HG03442 (cell line): ENCODE measurements at regions not wholly inside any gene's neighbourhood (a gene's known extent, or its start where the extent isn't known, plus 50 kb on each side); places are given as distances from the start of the nearest gene placed in this dataset.

Source experiments
- ATAC-seq: cut with Tn5 transposase; IDR thresholded peaks from one replicate; pipeline ENCODE4 v1.9.1; 2021; ENCODE audit warnings: mild to moderate bottlenecking, moderate library complexity; ENCODE audit not compliant: unreplicated experiment

DNA sequence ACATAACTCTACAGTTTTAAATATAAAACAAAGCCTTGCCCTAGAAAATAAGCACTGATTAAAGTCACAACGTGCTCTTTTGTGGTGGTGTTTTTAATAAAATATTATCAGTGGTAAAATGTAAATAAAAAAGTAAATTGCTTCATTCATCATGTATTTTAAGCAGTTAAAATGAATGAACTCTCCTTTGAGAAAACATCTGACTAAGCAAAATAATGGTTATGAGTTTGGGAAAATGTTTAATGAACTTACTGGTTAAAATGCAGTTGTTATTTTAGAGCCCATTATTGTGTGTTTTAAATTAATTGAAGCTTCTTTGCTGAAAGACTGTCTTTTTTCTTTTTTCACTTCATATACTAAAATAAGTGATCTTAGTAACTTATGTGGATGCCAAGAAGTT is 1007.5 kb upstream of the ARRDC3 start:
- no peak for ATAC-seq

DNA sequence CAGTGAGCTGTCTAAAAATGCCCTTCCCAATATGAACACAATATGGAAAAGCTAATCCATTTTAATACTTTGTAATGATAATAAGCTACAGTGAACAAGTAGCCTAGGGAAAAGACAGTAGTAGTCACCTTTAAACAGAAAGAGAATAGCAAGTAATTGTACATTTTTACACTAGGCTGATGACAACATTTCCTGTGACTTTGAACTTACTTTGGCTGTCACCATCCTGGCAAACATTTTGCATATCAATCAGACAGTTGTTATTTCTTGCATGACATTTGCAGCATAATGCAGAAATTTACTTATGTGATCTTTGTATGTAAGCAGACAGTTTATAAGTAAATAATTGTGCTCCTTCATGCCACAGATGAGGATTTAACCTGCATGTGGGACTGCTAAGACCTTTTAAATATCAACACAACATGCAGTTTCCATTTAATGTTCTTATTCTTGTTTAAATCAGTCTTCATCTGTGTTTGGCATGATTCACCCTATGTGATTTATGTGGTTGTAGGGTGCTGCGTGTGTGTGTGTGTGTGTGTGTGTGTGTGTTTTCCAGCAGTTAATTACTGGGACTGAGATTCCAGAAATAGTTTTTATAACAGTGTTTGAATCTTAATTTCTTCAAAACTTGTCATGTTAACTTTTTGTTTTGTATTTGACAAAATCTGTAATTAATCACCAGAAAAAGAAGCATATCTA is 997.1 kb upstream of the ARRDC3 start:
- ATAC-seq = no peak

DNA sequence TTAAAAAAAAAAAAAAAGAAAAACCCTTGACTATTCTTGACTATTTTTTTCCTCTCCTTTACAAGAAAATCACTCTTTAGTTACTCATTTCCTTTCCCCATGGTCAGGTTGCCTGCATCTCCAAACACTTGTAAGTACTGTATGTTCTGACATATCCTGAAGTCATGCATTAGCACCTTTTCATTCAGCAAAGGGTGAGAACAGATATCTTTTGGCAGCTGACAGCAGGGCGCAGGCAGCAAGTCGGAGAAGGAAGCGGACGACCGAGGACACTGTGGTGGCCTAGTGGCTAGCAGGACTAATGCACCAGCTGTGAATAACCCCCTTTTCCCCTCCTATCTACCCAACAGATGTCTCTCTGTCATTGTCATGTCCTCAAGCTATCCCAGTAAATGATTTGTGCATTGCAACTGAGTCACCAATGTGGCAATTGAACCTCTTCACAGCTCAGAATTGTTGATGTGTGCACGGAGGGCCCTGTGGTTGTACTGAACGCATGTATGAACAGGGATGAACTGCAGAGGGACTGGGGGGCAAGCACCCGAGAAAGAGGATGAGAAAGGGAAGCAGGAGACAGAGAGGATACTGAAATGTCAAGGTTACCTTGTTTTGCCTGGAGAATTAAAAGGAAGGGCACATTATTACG is 996.0 kb upstream of the ARRDC3 start:
- no peak for ATAC-seq

DNA sequence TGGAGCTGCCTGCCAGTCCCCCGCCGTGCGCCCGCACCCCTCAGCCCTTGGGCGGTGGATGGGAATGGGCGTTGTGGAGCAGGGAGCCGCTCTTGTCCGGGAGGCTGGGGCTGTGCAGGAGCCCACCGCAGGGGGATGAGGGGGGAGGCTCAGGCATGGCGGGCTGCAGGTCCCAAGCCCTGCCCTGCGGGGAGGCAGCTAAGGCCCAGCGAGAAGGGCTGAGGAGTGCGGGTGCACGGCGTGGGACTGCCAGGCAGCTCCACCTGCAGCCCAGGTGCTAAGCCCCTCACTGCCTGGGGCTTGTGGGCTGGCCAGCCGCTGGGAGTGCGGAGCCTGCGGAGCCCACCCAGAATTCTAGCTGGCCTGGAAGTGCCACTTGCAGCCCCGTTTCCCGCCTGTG is 991.7 kb upstream of the ARRDC3 start:
- no peak for ATAC-seq

DNA sequence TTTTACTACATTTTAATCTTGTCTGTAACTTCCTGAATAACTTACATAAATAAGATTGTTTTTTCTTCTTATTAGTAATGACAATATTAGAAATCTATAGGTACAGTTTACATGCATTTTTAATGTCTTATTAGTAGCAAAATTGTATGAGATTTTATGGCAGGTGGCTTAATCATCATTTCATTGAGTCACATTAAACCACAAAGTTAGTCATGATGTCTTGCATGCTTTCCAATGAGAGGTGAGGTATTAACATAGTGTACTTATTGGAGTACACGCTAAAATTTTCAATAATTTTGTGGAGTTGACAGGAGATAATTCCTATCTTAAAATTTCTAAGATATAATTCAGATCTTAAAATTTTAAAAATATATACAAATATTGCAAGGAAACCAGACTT is 989.6 kb upstream of the ARRDC3 start:
- no peak for ATAC-seq

DNA sequence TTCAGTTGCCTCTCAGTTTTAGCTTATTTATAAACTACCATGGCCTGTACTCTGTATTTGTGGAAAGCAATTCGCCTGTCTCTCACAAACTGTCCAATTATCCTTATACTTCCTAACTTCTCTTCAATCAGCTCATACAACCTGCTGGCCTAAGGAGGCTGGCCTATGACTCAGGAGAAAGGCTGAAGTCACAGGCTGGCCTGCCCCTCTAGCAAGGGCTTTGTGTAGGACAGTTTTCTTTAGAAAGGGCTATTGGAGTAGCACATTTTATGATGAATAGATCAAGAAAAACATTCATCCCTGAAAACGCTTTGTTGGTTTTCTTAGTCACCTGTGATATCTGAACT is 988.7 kb upstream of the ARRDC3 start:
- ATAC-seq = no peak

DNA sequence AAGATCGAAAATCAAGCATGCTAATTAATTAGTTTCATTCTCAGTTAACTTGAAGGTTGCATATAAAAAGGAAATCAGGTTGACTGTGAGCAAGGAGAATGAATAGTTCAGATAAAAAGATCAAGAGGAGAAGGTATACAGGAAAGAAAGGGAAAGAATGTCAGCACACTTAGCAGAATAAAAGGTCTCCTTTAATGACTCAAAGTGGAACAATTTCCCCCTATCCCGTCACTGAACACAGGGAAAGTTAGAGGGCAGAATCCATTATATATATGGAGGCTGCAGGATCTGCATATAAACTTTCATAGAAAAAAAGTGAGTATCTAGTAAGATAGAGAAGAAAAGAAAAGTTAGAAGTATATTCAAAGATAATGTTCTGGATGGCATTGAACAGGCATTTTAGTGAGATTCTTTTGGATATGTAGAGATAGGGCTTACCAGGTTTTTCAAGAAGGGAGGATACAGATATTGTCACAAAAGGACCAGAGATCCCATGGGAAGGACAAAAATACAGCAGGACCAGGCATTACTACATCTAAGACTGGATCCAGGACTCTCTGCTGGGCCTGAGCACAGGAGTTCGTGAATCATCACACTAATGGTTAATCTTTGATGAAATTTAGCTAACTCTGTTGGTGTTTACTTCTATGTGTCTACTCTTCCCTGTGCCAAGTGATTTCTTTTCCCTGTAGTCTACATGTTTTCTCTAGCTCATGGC is 988.2 kb upstream of the ARRDC3 start:
- no peak for ATAC-seq

DNA sequence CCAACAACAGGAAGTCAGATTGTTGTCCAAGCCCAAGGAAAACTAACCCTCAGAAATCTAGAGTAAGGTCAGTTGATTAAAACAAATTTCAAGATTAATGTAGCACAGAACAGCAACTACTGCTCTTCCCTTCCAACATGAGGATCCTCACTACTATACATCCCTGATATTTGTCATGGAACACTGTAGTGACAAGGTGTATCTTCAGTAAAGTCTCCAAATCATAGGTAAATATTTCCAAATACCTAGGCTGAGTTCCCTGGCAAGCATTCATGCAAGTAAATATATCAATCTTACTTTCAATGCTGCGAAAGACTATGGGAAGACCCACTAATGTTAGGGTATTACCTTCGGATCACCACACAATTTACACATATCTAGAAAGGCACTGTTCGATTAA is 986.9 kb upstream of the ARRDC3 start:
- ATAC-seq = no peak

DNA sequence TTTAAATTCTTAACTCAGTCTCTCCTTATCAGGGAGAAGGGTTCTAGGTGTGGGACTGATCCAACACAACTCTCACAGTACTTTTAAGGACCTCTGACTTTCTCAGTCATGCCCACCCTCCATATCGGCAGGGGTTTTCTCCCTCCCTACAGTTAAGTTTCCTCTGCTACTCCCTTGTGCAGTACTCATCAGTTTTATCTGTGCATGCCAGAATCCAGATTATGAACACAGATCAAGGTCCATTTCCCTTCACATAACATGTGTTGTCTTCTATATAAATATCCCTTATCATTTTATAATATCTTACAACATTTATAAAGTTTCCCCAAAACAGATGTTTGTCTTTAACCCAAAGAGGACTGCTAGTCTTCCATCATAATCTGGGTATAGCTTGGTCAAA is 986.5 kb upstream of the ARRDC3 start:
- ATAC-seq = no peak

DNA sequence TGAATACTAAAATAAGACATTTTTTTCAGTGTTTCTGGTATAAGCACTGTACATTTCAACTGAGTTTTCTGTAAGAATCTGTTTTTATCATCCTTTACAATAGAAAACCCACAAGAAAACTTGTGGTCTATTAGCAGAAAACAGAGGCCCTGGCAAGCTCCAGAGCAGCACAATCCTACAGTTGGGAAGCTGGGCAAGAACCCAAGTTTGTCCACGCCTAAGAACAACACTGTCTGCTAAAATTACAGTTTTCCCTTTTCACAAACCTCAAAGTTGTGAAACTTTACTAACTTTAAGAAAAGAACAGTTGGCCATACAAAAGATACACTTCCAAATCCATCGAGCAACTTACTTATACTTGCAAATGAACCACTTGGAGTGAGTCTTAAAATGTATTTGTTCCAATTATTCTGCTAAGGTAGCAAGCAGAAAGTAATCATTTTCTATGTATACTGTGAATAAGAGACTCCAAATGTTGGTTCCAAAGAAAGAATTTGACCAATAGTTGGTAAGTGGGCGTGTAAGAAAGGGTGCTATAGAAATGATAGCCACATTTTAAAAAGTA is 982.0 kb upstream of the ARRDC3 start:
- ATAC-seq = no peak

DNA sequence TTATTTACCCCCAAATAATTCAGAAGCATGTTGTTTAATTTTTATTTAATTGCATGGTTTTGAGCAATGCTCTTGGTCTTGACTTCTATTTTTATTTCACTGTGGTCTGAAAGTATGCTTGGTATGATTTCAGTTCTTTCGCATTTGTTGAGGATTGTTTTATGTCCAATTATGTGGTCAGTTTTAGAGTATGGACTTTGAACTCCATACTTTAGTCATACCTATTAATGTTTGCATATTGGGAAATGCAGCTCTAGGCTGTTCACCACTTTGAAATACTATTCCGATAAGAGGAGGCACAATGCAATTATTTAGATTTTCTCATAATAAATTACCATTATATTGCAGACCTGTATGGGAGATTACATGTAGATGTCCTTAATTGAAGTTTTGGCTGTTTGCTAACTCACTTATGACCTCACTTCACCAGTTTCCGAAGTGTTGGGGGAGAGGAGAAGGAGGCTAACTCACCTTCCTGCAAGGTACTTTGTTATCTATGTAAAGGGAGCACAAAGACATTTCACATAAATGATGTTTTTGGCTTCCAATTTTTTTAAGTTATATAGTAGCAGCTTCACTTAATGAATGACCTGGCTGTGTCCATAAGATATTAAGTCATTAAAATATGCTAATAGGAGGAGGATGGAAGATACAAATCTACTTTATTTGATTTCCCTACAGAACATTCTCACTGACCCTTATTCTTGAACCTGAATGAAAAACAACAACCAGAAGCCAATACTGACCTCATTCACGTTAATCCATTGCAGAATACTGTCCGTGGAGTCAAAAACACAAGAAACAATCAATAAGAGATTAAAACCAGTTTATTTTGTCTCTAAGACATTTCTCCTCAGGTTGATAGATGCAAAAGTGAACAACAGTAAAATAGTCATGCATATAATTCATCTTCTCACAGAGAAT is 970.3 kb upstream of the ARRDC3 start:
- ATAC-seq = no peak

DNA sequence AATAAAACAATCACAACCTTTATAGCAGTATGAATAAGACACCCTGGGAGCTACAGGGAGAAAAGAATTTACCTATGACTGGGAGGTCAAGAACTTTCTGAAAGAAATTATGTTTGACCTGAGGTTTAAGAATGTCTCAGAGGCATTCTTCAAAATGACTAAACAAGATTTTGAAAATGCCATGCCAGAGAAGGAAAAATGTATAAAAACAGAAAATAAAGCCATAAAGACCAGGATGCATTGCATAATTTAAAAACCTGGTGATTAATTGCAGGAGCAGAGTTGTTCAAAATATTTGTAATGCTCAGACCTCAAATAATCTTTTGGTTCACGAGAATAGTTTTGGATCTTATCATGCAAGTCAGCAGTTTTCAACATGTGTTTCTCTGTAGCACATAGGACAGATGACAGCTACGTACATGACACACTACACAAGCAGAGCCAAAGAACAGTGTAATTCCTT is 954.7 kb upstream of the ARRDC3 start:
- no peak for ATAC-seq

DNA sequence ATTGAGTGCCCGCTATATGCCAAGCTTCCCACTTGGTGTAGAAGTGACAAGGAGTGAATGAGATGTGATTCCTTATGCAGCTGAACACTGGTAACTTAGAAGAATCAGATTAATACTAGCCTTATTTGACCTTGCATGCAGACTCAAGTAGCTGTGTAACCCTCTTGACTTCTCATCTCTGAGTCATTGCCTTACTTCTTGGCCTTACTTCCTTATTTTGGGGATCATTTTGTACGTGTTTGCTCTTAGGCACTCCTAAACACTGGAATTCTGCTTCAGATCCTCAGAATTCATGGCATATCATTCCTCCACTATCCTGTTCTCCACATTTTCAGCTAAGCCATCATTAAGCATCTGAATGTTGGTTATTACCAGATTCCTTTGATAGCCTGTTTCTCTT is 948.9 kb upstream of the ARRDC3 start:
- ATAC-seq = no peak

DNA sequence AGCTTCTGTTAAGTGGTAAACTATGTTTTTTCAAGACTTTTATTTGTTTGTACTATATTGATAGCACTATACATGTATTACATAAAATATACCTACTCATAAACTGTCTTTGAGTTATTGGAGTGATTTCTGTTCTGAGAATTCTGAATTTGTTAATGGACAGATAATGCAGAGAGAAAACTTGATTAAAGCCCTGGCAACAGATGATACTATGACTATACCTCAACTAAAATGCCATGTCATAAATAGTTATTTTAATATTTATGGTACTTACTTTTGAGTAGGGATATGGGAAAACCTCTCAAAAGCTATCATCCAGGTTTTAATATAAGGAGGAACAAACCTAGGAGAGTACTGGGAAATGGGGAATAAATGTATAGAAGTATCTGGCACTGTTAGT is 947.2 kb upstream of the ARRDC3 start:
- no peak for ATAC-seq

DNA sequence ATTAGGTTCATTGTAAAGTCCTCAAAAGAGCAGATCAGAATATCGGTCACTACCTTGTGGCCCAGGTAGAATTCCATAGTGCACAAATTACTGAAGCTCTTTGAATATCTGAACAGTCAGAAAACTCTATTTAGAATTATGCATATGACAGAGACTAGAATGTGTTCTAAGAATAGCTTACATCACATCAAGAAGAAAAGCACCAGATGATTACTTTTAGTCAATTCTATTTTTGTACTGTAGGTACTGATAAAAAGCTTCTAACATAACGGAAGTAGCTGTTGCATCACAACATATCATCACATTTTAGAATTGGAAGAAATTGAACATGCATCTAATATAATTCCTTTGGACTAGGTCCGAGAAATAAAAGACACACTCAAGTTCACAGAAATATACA is 946.6 kb upstream of the ARRDC3 start:
- no peak for ATAC-seq

DNA sequence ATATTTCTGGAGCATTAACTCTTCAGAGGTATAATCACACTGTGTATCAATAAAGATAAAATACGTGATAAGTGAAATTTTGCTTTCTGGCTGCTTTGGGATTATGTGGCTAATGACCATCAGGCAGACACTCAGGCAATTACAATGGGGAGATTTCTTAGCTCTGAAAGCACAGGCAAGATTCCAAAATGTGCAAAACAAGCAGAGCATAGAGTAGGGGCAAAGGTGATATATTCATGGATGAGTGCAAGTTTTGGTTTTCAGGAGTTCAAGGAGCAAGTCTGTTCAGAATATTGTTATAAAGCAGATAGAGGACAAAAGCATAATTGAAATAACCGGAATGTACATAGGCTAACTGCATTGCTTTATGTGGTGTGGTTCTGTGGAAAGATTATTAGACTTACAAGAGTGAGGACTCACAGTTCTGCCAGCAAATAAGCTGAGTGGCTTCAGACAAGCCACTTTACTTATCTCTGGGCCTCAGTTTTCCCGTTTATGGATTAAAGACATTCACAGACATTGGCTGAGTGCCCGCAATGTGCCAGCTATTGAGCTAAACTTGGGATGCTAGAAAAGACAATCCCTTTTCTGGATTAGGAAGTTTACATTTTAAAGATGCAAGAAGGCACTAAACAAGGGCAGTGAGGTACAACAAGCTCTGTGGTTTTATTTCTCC is 945.6 kb upstream of the ARRDC3 start:
- no peak for ATAC-seq

DNA sequence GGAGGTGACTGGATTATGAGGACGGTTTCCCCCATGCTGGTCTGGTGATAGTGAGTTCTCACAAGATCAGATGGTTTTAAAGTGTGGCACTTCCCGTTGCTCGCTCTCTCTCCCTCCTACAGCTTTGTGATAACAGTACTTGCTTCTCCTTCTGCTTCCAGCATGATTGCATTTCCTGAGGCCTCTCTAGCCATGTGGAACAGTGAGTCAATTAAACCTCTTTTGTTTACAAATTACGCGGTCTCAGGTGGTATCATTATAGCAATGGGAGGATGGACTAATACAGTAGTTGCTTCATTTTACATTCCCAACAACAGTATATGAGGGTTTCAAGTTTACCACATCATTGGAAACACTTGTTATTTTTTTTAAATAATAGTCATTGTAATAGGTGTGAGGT is 937.3 kb upstream of the ARRDC3 start:
- ATAC-seq = no peak

DNA sequence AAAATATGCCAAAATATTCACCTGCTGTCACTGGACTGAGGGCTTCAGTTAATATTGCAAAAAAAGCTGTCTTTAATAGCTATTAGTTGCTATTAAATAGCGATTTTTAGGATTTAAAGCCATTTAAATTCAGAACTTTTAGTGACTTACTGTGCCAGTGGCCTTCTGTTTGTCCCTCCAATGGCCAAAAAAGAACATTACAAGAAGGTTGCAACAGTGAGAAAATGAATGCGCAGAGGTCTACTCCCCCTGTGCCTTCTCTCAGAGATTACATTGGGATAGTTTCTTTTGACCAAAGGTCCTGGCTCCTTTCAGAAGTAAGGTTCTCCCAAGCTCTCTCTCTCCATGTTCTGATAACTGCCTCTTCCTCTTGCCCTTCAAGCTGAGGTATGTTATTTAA is 930.3 kb upstream of the ARRDC3 start:
- no peak for ATAC-seq

DNA sequence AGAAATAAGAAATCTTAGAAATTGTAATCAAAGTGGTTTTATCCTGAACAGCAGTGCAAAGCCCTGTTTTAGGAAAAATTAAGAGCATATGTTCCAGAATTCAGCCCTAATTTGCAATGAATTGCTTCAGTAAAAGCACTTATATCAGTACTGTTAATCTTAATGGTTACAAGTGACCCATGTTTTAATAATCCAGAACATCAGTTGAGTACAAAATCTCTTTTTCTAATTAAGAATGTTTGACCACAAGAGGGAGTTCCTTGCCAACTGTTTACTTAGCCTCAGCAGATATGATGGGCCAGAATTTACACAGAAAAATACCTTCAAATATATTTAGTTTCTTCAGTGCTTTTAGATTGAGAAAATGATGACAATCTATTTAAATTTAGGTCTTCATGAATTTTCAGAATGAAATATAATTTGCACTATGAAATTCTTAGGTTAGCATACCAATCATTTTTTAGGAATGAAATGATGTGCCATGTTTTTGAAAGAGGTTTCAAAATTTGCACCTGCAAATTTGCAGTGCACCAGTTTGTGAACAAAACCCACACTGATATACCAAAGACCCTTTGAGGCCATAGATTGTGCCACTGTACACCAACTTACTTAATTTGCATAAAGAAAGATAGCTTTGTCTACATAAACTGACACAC is 926.3 kb upstream of the ARRDC3 start:
- ATAC-seq = no peak

DNA sequence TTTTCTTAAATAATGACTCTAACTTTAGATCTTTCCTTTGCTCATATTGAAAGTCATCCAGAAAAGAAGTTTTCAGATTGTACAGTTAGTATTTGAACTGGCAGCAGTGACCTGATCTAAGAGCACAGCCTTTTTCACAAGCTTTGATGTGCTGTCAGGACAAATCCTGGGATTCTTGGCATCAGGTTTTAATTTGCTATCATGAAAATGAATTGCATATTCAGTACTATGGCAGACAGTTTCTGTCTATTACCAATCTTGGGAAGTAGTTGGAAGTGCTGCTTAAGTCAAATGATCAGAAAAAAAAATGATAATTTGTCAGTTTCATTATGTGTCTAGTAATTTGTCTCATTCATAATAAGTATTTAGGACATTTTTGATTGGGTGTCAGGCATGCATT is 925.6 kb upstream of the ARRDC3 start:
- no peak for ATAC-seq
